Stimulated activated CD4-positive, alpha-beta T cell treated with anti-CD3 and anti-CD28 coated beads, Interleukin-12 subunit alpha, Interleukin-12 subunit beta, amount 100 ng/mL, for 48 hours (primary cell): ENCODE measurements at regions not wholly inside any gene's neighbourhood (a gene's known extent, or its start where the extent isn't known, plus 50 kb on each side); places are given as distances from the start of the nearest gene placed in this dataset.

ENCODE experiments used
- DNase-seq, 3 donors: peaks; one replicate each; pipeline ENCODE4 v3.0.0-alpha.2; 2020; ENCODE audit warnings: low read depth in 2 of 3, low spot score in 1 of 3

GRCh38 chr7:127446842-127447241, 54.3 kb upstream of the ZNF800 start:
- DNase-seq: no peak
